K562 (cell line): ENCODE measurements at regions not wholly inside any gene's neighbourhood (a gene's known extent, or its start where the extent isn't known, plus 50 kb on each side); places are given as distances from the start of the nearest gene placed in this dataset.
A peak's percentile ranks its signal among the peaks of the same experiment; 100 is the strongest.

Source experiments
- BDP1 ChIP-seq: IDR thresholded peaks from 3 replicates; pipeline ENCODE4 v1.6.1; 2011; ENCODE audit not compliant: insufficient read length, insufficient read depth
- CBFA2T3 ChIP-seq: fragments of 450-650 bp; IDR thresholded peaks from 2 replicates; pipeline ENCODE4 v1.6.1; 2017
- CREBBP ChIP-seq: IDR thresholded peaks from one replicate; pipeline ENCODE4 v1.6.1; 2012; ENCODE audit warnings: low read depth, mild to moderate bottlenecking, control low read depth, inconsistent platforms, low read length
- EHMT2 ChIP-seq: fragments of 450-650 bp; IDR thresholded peaks from 2 replicates; pipeline ENCODE4 v1.6.1; 2018; ENCODE audit warnings: antibody characterized with exemption
- HDAC1 ChIP-seq, 2 experiments: fragments of 450-650 bp; IDR thresholded peaks; 2 replicates each; pipeline ENCODE4 v1.6.1; 2016 to 2017; ENCODE audit warnings: inconsistent platforms in 1 of 2, mild to moderate bottlenecking in 1 of 2, moderate library complexity in 1 of 2
- MAFG ChIP-seq: fragments of 450-650 bp; conservative IDR thresholded peaks from 2 replicates; pipeline ENCODE4 v1.6.1; 2016; ENCODE audit warnings: missing genetic modification characterization, missing compliant biosample characterization
- MED1 ChIP-seq: sonication (generic); formaldehyde crosslinking; IDR thresholded peaks from 2 replicates; pipeline ENCODE4 v1.8.1; 2023; ENCODE audit warnings: missing genetic modification reagents, borderline replicate concordance
- NFXL1 ChIP-seq: fragments of 450-650 bp; formaldehyde crosslinking; IDR thresholded peaks from 2 replicates; pipeline ENCODE4 v1.4.0; 2021; ENCODE audit warnings: mild to moderate bottlenecking
- POLR2AphosphoS5 ChIP-seq: IDR thresholded peaks from 2 replicates; pipeline ENCODE4 v1.6.1; 2011; ENCODE audit warnings: mild to moderate bottlenecking, low read depth, low read length, moderate library complexity; ENCODE audit not compliant: control insufficient read depth, insufficient read depth
- RBBP5 ChIP-seq: fragments of 200-600 bp; sonication (generic); IDR thresholded peaks from 2 replicates; pipeline ENCODE4 v1.6.1; 2012; ENCODE audit warnings: borderline replicate concordance, mild to moderate bottlenecking, low read length, control low read depth, inconsistent platforms; ENCODE audit not compliant: insufficient read depth, poor library complexity, severe bottlenecking
- SP1 ChIP-seq: sonication (generic); formaldehyde crosslinking; IDR thresholded peaks from 2 replicates; pipeline ENCODE4 v1.8.1; 2022; ENCODE audit warnings: mild to moderate bottlenecking, missing genetic modification reagents
- XRCC5 ChIP-seq: fragments of 200-400 bp; formaldehyde crosslinking; IDR thresholded peaks from 2 replicates; pipeline ENCODE4 v1.6.1; 2017; ENCODE audit warnings: low read depth, mild to moderate bottlenecking, low read length
- ZNF23 ChIP-seq: fragments of 250-450 bp; sonication (Bioruptor Pico); IDR thresholded peaks from 2 replicates; pipeline ENCODE4 v1.4.0; 2020; ENCODE audit warnings: mild to moderate bottlenecking
- ZNF41 ChIP-seq: fragments of 250-450 bp; sonication (Bioruptor Pico); conservative IDR thresholded peaks from 2 replicates; pipeline ENCODE4 v1.4.0; 2020; ENCODE audit warnings: mild to moderate bottlenecking
- TF ChIP-seq, protein P1 (sequence below): conservative IDR thresholded peaks from 2 replicates; pipeline ENCODE4 v1.6.1; 2011; ENCODE audit warnings: low read depth, mild to moderate bottlenecking, low read length; ENCODE audit not compliant: control insufficient read depth
- TF ChIP-seq, protein P2 (sequence below): fragments of 150-350 bp; conservative IDR thresholded peaks from 2 replicates; pipeline ENCODE4 v1.6.1; 2014; ENCODE audit warnings: low read length
- TF ChIP-seq, protein P3 (sequence below), 2 experiments: fragments of 450-650 bp; formaldehyde crosslinking in 1 of 2; IDR thresholded peaks; 2 replicates each; pipeline versions ENCODE4 v1.4.0 to v1.6.1; 2014 to 2020; ENCODE audit warnings: mild to moderate bottlenecking in 2 of 2, borderline replicate concordance in 1 of 2, low read depth in 1 of 2

DNA sequence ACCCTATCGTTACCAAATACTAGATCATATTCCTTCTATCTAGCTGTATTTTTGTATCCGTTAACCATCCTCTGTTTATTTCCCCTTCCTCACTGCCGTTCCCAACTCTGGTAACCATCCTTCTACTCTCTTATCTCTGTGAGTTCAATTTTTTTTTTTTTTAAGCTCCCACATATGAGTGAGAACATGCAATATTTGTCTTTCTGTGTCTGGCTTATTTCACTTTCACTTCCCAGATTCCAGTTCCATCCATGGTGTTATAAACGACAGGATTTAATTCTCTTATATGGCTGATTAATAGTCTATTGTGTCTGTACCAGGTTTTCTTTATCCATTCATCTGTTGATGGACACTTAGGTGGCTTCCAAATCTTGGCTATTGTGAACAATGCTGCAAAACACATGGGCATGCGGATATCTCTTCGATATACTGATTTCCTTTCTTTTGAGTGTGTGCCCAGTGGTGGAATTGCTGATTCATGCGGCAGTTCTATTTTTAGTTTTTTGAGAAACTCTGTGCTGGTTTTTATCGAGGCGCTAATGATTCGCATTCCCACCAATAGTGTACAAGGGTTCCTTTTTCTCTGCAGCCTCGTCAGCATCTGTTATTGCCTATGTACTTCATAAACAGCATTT is 599.6 kb downstream of the TMEM114 start (continued):
- TF ChIP-seq EHMT2 (no peak), NFXL1 (CRISPR knock-in tag) (no peak), CBFA2T3 (peak; percentile 49; the same call in 1 of the 2 replicates), MED1 (CRISPR knock-in tag) (no peak), BDP1 (no peak), RBBP5 (no peak), SP1 (CRISPR knock-in tag) (no peak), HDAC1 (IDR thresholded peaks at IDR 0.05) (no peak; a peak in 1 of 4 replicates), ZNF41 (CRISPR knock-in tag) (no peak), POLR2AphosphoS5 (no peak), MAFG (tag) (peak; percentile 93), ZNF23 (CRISPR knock-in tag) (no peak), XRCC5 (no peak), CREBBP (no peak)
- TF ChIP-seq, protein P1, sequence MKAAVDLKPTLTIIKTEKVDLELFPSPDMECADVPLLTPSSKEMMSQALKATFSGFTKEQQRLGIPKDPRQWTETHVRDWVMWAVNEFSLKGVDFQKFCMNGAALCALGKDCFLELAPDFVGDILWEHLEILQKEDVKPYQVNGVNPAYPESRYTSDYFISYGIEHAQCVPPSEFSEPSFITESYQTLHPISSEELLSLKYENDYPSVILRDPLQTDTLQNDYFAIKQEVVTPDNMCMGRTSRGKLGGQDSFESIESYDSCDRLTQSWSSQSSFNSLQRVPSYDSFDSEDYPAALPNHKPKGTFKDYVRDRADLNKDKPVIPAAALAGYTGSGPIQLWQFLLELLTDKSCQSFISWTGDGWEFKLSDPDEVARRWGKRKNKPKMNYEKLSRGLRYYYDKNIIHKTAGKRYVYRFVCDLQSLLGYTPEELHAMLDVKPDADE, result no peak
- TF ChIP-seq, protein P2, sequence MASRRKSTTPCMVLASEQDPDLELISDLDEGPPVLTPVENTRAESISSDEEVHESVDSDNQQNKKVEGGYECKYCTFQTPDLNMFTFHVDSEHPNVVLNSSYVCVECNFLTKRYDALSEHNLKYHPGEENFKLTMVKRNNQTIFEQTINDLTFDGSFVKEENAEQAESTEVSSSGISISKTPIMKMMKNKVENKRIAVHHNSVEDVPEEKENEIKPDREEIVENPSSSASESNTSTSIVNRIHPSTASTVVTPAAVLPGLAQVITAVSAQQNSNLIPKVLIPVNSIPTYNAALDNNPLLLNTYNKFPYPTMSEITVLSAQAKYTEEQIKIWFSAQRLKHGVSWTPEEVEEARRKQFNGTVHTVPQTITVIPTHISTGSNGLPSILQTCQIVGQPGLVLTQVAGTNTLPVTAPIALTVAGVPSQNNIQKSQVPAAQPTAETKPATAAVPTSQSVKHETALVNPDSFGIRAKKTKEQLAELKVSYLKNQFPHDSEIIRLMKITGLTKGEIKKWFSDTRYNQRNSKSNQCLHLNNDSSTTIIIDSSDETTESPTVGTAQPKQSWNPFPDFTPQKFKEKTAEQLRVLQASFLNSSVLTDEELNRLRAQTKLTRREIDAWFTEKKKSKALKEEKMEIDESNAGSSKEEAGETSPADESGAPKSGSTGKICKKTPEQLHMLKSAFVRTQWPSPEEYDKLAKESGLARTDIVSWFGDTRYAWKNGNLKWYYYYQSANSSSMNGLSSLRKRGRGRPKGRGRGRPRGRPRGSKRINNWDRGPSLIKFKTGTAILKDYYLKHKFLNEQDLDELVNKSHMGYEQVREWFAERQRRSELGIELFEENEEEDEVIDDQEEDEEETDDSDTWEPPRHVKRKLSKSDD, result no peak
- TF ChIP-seq, protein P3, sequence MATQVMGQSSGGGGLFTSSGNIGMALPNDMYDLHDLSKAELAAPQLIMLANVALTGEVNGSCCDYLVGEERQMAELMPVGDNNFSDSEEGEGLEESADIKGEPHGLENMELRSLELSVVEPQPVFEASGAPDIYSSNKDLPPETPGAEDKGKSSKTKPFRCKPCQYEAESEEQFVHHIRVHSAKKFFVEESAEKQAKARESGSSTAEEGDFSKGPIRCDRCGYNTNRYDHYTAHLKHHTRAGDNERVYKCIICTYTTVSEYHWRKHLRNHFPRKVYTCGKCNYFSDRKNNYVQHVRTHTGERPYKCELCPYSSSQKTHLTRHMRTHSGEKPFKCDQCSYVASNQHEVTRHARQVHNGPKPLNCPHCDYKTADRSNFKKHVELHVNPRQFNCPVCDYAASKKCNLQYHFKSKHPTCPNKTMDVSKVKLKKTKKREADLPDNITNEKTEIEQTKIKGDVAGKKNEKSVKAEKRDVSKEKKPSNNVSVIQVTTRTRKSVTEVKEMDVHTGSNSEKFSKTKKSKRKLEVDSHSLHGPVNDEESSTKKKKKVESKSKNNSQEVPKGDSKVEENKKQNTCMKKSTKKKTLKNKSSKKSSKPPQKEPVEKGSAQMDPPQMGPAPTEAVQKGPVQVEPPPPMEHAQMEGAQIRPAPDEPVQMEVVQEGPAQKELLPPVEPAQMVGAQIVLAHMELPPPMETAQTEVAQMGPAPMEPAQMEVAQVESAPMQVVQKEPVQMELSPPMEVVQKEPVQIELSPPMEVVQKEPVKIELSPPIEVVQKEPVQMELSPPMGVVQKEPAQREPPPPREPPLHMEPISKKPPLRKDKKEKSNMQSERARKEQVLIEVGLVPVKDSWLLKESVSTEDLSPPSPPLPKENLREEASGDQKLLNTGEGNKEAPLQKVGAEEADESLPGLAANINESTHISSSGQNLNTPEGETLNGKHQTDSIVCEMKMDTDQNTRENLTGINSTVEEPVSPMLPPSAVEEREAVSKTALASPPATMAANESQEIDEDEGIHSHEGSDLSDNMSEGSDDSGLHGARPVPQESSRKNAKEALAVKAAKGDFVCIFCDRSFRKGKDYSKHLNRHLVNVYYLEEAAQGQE (IDR thresholded peaks at IDR 0.05; ENCODE audit: borderline replicate concordance), result no peak
- TF ChIP-seq, protein P3 (CRISPR knock-in tag; IDR thresholded peaks at IDR 0.05; ENCODE audit: low read depth), result no peak
